ENCODE measurements at regions not wholly inside any gene's neighbourhood (a gene's known extent, or its start where the extent isn't known, plus 50 kb on each side); places are given as distances from the start of the nearest gene placed in this dataset.
A peak's percentile ranks its signal among the peaks of the same experiment; 100 is the strongest.

DNA sequence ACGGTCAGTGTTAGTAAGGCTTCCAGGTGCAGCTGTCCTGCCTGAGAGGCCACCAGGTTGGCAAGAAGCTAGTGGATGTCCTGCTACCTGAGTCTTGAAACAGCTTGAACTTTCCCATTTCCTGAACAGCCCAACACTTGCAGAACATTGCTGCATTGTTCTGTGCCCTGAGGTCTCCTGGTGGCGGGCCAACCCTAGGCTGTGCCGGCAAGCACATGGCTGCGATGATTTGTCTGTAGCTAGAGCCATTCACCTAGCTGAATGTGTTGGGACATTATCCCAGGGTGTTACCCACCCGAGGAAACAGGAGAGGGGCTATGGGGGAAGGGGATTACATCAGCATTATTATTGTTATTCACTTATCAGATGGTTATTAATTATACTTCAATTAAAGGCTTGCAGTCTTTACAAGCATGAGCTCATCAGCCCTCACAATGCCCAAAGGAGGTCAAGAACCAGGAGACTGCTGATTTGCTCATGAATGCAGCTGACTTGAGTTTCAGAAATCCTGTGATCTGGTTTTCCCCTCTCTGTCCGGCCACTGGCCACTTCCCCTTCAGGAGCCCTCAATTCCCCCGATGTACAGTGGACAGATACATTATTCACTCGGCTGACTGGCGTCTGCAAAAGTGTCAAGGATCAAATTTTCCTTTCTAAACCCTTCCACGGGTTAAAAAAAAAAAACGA lies 187.6 kb upstream of the TSC22D1 start:
- in situ Hi-C loops (cut with HindIII; ENCODE audit: low pct_ligation_motif_present, low sequenced_read_pairs), result no loop called here
- TF ChIP-seq, protein P1, sequence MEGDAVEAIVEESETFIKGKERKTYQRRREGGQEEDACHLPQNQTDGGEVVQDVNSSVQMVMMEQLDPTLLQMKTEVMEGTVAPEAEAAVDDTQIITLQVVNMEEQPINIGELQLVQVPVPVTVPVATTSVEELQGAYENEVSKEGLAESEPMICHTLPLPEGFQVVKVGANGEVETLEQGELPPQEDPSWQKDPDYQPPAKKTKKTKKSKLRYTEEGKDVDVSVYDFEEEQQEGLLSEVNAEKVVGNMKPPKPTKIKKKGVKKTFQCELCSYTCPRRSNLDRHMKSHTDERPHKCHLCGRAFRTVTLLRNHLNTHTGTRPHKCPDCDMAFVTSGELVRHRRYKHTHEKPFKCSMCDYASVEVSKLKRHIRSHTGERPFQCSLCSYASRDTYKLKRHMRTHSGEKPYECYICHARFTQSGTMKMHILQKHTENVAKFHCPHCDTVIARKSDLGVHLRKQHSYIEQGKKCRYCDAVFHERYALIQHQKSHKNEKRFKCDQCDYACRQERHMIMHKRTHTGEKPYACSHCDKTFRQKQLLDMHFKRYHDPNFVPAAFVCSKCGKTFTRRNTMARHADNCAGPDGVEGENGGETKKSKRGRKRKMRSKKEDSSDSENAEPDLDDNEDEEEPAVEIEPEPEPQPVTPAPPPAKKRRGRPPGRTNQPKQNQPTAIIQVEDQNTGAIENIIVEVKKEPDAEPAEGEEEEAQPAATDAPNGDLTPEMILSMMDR (IDR thresholded peaks at IDR 0.05; ENCODE audit: low read depth, low read length, missing control alignments), result no peak

DNA sequence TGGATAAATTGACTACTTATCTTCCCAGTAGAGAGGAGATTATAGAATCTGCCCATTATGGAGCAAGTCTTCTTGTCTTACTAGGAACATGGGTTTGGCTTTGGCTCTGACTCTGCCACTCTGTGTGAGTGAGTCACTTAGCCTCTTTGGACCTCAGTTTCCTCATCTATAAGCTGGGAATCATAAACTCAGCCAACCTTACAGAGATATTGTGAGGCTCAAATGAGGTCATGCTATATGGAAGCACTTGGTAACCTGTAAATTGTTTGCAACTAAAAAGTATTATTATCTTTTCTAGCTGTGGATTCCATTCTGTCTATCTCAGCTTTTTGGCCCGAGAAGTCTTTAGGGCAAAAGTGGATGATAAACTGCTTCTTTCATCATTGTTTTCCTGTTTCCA lies 186.8 kb upstream of the TSC22D1 start:
- no peak for DNase-seq
- Histone ChIP-seq H3K27ac (no peak overlapping the region), H3K4me3 (ENCODE audit: low read depth, low read length) (no peak overlapping the region), H3K27me3 (replicated peaks) (no peaks in the 10 kb centered on the region), H3K36me3 (replicated peaks) (no peaks in the 10 kb centered on the region)
- TF ChIP-seq, protein P1 (IDR thresholded peaks at IDR 0.05; ENCODE audit: low read depth, low read length, missing control alignments), result no peak
- in situ Hi-C loops (cut with HindIII; ENCODE audit: low pct_ligation_motif_present, low sequenced_read_pairs), result no loop called here

More for the DNA sequence above, 187.6 kb upstream of the TSC22D1 start:
- DNase-seq, result no peak
- Histone ChIP-seq H3K27me3 (replicated peaks) (no peaks in the 10 kb centered on the region), H3K36me3 (replicated peaks) (no peaks in the 10 kb centered on the region), H3K27ac (no peak overlapping the region), H3K4me3 (ENCODE audit: low read depth, low read length) (no peak overlapping the region)

DNA sequence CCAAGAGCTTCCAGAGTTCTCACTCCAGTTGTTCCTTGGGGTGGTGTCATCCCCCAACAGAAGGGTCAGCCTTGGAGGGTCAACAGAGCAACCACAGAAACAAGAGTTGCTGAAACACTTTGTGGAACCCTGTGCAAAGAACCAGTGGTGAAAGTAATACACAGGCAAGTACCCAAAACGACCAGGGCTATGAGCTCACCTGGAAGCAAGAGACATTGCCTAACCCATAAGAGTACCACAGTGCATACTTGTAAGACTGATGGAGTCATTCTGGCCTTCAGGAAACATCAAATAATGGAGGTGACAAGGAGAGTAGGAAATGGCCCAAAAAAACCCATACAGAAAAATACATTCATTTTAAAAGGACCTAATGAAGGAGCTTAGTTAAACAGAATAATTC lies 184.3 kb upstream of the TSC22D1 start:
- DNase-seq, result no peak
- in situ Hi-C loops (cut with HindIII; ENCODE audit: low pct_ligation_motif_present, low sequenced_read_pairs), result no loop called here
- no peaks in the 10 kb centered on the region for H3K36me3 ChIP-seq (replicated peaks)
- TF ChIP-seq, protein P1 (IDR thresholded peaks at IDR 0.05; ENCODE audit: low read depth, low read length, missing control alignments), result no peak
- H3K27me3 ChIP-seq (replicated peaks), result no peaks in the 10 kb centered on the region
- no peak overlapping the region for H3K27ac ChIP-seq
- no peak overlapping the region for H3K4me3 ChIP-seq (ENCODE audit: low read depth, low read length)

DNA sequence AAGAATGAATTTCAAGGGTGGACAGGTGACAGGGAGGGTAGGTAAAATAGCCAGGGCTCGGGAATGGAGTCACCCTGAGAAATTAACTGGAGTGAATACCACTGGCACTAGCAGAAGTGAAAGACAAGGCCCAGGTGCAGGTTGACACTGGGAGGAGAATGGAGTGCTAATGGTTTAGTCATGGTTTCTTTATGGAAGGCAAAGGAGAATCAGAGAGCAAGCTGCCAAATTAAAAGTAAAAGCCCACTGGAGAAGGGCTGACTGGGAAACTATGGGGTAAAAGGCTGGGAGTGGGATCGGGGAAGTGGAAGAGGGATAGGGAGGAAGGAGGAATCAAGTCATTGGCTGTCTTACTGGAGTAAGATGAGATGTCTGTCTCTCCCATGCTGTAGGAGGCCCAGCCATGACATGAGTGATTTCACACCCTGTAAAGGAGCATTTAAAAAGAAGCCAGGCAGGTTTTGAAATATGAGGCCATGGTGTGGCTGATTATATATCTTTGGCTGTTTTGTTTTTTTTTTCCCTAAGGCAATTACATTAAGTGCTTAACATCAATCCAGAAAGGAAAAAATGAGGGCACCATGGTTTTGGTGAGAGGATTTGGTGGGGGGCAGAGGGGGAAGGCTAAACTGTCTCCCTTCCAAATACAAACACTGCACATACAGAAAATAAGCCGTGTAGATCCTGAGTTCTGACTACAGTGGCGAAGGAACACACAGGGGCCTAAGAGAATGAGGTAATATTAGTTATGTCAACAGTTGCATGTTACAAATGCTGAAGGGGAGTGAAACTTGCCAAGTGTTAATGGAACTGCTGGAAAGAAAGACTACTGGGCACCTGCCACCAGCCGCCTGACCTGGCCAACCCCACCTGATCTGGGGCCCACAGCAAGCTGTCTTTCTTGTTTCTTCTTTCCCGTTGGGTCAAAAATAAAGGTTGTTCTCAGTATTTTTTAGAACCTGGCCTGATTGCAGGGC lies 183.5 kb upstream of the TSC22D1 start:
- TF ChIP-seq, protein P1 (IDR thresholded peaks at IDR 0.05; ENCODE audit: low read depth, low read length, missing control alignments), result no peak
- H3K27me3 ChIP-seq (replicated peaks), result no peaks in the 10 kb centered on the region
- no peaks in the 10 kb centered on the region for H3K36me3 ChIP-seq (replicated peaks)
- in situ Hi-C loops (cut with HindIII; ENCODE audit: low pct_ligation_motif_present, low sequenced_read_pairs), result no loop called here
- no peak overlapping the region for H3K4me3 ChIP-seq (ENCODE audit: low read depth, low read length)
- no peak for DNase-seq
- H3K27ac ChIP-seq, result peak overlapping the region; percentile 92

DNA sequence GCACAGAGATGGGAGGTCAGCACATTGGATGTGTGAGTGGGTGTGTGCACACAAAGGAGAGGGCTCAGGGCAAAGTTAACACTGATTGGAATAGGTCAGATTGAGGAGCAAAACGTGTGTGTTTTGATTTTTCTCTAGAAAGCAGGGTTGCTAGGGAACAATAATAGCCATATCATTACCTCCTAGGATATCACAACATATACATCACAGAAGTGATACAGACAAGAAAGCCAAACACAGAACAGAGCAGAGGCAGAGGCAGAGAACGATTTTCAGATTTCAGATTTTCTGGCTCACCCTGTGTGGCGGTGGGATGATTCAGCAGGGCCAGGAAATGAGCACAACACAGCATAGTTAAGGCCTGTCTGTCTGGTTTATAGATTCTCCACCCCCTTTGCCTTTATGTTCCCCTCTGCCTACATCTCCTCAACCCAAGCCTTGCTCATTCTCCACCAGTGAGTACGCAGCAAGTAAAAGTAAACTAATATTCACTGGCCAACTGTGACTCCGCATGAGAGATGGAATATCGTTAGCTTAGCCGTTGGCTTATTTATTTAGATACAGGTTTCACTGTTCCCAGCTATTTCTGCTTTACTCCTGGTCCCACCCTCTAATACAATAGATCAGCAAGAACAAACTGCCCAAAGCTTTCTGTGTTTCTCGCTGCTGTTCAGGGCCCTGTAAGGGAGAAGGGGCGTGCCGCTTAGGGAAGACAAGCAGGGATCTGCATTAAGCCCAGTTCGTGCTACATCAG lies 182.7 kb upstream of the TSC22D1 start:
- TF ChIP-seq, protein P1 (IDR thresholded peaks at IDR 0.05; ENCODE audit: low read depth, low read length, missing control alignments), result no peak
- in situ Hi-C loops (cut with HindIII; ENCODE audit: low pct_ligation_motif_present, low sequenced_read_pairs), result no loop called here
- no peaks in the 10 kb centered on the region for H3K27me3 ChIP-seq (replicated peaks)
- peak overlapping the region; percentile 92 for H3K27ac ChIP-seq
- peak; percentile 94 for DNase-seq
- no peaks in the 10 kb centered on the region for H3K36me3 ChIP-seq (replicated peaks)
- H3K4me3 ChIP-seq (ENCODE audit: low read depth, low read length), result no peak overlapping the region
